GM19025 (cell line): ENCODE measurements at regions not wholly inside any gene's neighbourhood (a gene's known extent, or its start where the extent isn't known, plus 50 kb on each side); places are given as distances from the start of the nearest gene placed in this dataset.
"Not testable (repeated sequence)": the region's sequence is repeated elsewhere in the genome, so short reads cannot be mapped to it uniquely, and the experiment has no call there.

Experiments
- ATAC-seq: cut with Tn5 transposase; IDR thresholded peaks from one replicate; pipeline ENCODE4 v1.9.1; 2021; ENCODE audit warnings: mild to moderate bottlenecking, low read depth, moderate library complexity; ENCODE audit not compliant: unreplicated experiment

DNA sequence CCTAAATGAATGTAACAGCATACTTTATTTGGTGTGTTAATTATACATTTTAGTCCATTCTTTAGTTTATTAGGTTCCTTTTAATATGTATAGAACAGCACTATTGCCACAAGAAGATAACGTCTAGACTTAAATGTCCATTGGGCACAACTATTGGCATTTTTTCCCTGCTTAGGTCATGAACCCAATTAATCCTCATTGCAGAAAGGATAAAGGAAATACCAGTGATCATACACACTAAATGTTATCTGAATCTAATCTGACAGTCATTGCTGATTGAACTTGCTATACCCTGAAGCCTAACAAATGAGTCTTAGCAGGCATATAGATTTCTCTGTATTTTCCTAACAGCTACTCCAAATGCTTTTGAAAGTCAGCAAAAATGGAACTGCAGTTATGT lies 2250.0 kb upstream of the AGA start:
- ATAC-seq, result no peak

DNA sequence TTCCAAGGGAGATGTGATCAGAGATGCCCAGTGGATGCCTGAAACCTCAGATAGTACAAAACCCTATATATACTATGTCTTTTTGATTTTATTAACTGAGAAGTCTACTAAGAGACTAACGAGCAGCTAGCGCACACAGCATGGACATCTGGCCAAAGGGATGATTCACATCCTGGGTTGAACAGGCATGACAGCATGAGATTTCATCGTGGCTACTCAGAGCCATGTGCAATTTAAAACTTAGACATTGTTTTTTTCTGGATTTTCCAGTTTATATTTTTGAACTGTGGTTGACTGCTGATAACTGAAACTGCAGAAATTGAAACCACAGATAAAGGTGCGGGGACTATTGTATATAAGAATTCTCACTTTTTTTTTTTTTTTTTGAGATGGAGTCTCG lies 2252.9 kb upstream of the AGA start:
- ATAC-seq, result no peak

DNA sequence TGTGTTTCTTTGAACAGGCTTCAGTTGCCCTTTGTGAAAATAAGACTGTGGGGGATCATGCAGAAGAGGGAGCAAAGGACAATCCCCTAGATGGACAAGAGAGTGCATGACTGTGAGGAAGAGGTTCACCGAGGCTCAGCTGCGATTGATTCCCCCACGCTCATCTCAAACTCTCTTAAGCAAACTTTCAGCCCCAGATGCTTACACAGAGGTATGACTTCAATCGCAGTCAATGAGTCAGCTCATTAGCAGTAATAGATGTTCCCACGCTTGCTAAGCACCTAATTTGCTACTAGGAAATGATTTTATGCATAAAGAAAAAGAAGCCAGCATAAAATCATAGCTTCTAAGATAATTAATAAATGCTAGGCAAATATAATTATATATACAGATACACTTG lies 2256.1 kb upstream of the AGA start:
- no peak for ATAC-seq

DNA sequence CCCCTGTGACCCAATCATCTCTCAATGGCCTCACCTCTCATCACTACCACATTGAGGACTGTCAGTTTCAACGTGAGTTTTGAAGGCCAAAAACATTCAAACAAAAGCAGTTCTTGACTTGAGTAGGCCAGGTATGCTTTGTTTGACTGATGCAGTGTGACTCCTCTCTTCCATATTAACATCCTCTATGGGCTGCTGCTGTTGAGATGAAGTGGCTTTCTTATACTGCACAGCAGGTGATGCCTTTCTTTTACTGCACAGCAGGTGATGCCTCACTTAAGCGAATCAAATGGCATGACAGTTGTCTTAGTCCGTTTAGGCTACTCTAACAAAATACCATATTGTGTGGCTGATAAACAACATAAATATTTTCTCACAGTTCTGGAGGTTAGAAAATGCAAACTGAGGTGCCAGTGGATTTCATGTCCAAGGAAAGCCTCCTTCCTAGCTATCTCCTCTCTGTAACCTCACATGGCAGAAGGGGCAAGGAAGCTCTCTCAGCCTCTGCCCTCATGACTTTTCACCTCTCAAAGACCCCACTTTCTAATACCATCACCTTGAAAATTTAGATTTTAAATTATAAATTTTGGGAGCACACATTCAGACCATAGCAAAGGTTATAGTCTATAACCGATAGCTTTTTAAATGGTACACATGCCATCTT lies 2267.9 kb upstream of the AGA start:
- no peak for ATAC-seq

DNA sequence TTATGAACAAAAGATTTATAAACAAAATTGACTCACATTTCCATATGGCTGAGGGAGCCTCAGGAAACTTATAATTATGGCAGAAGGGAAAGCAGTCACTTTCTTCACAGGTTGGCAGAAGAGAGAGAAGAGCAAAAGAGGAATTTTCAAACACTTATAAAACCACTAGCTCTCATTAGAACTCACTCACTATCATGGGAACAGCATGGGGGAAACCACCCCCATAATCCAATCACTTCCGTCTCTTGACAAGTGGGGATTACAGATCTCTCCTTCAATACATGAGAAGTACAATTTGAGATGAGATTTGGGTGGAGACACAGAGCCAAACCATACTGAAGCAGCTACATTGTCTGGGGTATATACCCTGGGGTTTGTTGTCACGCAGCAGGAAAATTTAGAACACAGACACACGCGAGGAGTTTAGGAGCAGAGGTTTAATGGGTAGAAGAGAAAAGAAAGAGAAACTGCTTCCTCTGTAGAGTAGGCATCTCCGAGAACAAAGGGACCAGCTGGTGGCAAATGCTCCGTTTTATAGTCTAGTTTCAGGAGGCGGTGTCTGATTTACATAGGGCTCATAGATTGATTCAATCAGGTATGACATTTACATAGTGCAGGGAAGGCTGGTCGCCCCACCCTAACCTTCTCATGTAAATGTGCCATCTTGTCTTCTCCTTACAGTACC lies 2277.7 kb upstream of the AGA start:
- no peak for ATAC-seq

DNA sequence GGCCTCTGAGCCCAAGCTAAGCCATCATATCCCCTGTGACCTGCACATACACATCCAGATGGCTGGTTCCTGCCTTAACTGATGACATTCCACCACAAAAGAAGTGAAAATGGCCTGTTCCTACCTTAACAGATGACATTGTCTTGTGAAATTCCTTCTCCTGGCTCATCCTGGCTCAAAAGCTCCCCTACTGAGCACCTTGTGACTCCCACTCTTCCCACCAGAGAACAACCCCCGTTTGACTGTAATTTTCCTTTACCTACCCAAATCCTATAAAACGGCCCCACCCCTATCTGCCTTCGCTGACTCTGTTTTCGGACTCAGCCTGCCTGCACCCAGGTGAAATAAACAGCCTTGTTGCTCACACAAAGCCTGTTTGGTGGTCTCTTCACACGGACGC lies 2284.3 kb upstream of the AGA start:
- ATAC-seq, result not testable (repeated sequence)

DNA sequence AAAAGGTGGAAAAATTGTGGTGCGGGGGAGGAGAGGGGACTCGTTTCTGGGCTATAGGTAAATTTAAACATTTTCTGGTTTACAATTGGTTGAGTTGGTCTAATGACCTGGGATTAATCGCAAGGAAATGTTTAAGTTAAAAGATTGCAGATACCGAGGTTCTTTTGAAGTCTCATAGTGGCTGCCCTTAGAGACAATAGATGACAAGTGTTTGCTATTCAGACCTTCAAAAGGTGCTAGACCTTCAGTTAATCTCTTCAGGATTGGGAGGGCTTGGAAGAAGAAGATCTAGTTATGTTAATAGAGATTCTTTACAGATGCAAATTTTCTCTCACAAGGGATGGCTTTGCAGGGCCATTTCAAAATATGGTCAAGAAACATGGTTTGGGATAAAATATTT lies 2286.1 kb upstream of the AGA start:
- no peak for ATAC-seq

DNA sequence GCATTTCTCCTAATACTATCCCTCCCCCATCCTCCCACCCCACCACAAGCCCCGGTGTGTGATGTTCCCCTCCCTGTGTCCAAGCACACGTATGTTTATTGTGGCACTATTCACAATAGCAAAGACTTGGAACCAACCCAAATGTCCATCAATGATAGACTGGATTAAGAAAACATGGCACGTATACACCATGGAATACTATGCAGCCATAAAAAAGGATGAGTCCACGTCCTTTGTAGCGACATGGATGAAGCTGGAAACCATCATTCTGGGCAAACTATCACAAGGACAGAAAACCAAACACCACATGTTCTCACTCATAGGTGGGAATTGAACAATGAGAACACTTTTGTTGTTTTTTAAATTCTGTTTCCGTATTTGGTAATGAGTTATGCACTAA lies 2294.6 kb upstream of the AGA start:
- not testable (repeated sequence) for ATAC-seq

DNA sequence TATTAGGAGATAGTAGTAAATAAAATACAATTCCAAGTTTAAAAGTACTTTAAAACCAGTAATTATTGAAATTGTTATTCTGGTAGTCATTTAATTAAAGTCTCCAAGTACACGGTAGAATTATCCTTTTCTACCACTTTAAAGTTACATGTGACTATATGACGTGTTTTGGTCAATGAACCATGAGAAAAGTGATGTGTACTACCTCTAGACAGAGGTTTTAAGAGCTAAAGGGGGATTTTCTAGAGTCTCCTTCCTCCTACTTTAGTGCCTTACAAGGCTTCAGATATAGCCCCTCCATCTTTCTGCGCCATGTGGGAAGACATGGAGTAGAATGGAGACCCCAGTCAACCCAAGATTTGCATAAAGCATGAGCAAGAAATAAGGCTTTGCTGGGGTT lies 2296.6 kb upstream of the AGA start:
- ATAC-seq, result no peak

DNA sequence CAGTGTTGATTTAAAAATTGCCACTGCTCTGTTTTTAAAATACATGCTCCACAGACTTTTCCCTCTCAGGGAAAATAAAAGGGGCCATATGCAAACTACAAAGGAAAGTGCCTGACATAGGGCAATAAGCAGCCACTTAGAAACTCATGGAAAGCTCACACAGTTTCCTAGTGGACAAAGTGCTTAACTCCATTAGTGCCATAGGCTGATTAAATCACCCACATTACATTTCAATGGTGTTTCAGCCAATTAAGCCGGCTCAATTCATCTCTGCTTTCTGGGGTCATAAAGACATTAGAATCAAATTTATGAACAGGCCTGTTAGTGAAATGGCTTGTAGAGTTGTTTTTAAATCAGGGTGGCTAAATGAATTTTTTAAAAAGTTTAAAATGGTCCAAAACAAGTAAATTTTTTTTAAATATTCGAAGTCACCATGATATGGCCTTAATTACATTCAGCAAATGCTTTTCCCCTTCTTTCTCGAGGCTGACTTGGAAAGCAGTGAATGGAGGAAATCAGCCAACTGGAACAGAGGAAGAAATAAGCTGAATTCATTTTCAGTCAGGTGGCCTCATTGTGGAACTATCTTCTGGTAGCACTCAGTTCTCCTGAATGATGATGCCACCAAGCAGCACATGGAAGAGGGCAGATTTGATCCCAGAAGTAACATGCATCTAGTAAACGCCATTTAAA lies 2305.1 kb upstream of the AGA start:
- ATAC-seq, result no peak

DNA sequence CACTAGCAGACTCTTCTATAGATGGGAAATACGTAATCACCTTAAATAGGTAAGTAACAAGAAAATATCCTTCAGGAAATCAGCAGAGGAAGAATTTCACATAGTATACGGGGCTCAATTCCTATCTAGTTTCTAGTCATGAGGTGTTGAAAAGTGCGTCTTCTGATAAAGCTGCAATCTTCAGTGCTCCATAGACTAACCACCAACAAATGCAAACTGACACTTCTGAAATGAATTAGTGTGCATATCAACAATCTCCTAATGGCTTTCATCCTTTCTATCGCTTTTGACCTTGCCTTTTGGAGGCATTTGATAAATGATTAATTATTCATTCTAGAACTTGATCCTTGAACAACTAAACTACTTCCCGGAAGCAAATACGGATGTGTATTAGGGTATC lies 2306.6 kb upstream of the AGA start:
- no peak for ATAC-seq

DNA sequence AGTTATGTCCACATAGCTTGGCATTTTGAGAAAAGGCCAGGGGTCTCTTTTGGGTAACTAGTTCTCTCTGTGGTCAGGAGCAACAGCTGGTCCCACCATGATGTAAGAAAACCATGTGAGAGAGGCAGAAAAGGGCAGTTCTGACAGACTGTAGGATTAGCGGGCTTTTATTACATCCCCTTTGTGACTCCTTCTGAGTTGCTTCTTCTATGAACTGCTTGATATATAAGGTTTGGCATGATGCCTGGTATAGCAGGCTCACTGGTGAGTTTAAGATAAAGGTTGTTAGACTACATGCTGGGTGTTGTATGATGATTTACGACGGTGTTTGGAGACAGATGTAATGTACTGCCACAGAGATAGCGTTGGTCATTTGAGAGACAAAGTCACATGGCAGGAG lies 2308.1 kb upstream of the AGA start:
- no peak for ATAC-seq

DNA sequence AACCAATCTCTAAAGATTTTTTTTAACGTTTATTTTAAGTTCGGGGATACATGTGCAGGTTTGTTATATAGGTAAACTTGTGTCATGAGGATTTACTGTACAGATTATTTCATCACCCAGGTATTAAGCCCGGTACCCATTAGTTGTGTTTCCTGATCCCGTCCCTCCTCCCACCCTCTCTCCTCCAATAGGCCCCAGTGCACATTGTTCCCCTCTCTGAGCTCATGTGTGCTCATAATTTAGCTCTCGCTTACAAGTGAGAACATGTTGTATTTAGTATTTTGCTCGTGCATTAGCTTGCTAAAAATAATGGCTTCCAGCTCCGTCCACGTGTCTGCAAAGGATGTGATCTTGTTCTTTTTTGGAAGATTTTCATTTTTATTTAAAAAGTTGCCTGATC lies 2309.4 kb upstream of the AGA start:
- no peak for ATAC-seq

DNA sequence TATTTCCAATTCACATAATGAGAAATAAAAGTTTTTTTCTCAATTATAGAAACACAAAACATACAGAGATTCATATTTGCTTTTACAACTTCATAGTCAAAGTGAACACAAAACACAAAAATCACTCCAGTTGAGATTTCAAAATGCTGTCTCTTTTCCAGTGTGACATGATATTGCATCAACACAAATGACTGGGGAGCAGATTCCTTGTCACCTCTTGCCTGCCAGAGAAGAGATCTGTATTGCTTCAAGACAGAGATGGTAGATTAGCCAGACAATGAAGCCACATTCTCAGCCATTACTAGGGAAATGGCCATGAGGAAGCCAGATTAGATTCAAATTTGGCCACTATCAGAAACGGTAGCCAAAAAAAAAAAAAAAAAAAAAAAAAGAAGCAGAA lies 2313.1 kb upstream of the AGA start:
- no peak for ATAC-seq

DNA sequence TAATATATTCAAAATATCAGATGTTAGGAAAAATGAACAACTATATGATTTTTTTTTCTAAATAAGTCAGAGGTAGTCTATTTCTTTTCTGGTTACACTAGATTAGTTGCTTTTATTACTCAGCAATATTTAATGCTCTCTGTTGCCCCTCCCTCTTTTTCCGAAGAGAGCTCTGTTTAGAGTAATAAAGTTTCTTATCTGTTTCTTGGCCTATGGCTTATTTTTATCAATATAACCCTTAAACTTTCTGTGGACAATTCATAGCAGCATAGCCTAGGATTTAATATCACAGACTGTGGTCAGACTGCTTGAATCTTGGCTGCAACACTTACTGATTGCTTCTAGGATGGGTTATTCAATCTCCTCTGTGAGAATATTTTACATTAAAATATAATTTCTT lies 2315.4 kb upstream of the AGA start:
- no peak for ATAC-seq

DNA sequence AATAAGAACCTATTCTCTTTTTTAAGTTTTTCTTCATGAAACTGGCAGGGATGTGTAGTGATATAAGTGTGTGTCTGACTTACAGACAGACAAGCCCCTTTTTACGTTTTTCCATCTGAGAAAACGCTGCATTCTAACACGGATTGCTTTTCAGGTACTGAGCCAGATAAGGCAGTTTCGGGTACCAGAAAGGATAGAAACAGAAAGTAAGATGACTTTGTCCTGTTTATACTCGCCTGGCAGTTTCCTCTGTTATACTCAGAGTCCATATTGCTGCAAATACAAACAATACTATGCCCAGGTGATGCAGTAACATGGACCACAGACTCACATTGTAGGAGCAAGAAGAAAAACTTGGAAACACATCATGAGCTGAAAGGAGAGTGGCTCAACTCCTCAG lies 2320.6 kb upstream of the AGA start:
- ATAC-seq, result no peak

DNA sequence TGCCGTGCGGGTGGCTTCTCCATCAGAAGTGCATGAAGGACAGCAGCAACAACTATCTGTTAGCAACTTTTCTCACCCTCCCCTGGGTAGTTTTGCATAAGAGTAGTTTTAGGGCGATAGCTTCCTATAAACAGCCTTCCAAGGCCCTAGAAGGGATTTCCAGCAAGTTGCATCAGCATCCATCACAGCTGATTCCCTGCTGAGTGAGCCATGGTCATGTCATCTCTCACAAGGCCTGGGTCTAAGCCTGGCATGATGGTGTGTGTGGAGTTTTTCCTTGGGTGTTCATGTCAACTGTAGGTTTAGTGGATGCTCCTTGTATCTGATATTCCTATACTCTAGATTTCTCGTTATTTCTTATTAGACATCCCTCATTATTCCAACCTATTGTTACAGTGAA lies 2324.7 kb upstream of the AGA start:
- no peak for ATAC-seq

DNA sequence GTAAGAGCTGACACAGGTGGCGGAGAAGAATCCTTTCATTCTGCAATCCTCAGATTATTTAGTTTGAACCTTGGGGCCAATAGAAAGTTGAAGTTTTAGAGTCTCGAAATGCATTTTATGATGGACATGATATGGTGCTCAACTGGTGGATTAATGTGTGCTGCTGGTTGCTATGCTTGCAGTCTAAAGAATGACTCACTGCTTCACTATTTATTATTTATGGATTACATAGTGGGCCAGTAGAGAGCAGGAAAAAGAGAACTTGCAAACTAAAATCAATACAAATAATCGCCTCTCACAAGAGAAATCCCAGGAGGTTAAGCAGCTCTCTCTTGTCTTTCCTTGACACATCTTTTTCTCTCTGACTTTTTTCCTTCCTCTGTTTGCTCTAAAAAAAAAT lies 2326.8 kb upstream of the AGA start:
- ATAC-seq, result no peak

DNA sequence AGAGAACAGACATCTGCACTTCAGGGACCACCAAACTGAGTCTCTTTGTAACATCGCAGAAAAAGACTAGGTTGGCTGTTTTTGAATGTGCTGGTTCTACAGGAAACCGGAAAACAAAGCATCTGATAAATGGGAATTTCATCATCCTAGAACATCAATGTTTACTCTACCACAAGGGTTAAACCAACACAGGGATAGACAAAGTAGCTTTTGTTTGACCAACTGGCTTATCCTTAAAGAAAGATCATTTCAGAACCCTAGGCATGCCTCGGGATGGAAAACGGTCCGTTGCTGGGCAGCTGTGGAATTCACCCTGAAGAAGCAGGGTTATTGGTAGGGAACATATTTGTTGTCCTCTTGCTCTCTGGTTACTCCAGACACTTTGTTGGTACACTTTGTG lies 2355.5 kb upstream of the AGA start:
- ATAC-seq, result no peak

DNA sequence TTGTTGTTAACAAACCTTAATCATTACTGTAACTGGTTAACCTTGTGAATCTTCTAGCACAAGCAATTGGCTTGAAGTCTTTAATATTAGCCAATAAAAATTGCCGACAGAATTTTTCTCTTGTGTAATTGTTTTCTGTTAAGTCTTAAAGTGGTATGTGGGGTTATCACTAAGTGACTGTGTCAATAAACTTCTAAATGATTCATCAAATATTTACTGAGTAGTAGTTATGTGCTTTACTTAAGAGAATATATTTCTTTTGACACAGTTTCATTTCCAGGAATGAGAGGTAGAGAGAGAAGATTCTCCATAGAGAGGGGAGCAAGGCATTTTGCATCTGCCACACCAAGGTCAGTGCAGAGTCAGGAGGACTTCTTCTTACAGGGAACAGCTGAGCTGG lies 2361.6 kb upstream of the AGA start:
- no peak for ATAC-seq

DNA sequence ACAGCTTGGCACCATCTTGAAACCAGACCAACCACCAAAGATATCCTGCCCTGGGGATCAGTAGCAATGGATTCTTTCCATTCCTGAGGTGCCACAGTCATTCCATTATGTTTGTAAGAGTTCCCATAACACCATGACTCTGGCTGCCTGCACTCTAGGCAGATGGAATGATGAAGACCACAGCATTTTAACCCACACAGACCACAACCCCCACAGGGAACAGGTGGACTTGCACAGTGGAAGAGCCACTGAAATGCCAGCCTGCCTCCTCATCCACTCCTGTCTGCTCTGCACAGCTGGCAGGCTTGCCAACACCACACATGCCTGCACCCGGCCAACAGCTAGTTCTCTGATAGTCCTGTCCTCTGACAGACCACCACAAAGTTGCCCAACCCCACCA lies 2362.2 kb upstream of the AGA start:
- ATAC-seq, result no peak

DNA sequence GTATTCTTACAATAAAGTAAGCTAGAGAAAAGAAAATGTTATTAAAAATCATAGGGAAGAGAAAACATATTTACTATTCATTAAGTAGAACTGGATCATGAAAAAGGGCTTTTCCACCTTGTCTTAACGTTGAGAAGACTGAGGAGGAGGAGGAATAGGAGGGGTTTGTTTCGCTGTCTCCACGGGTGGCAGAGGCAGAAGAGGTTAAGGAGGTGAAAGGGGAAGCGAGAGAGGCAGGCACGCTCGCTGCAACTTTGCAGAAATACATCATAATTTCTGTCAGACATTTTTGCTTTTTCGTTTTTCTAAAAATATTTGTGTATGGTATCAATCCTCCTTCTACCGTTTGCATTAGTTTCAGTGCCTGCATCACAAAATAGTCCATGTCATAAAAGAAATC lies 2375.1 kb upstream of the AGA start:
- ATAC-seq, result no peak
